ENCODE measurements at regions not wholly inside any gene's neighbourhood (a gene's known extent, or its start where the extent isn't known, plus 50 kb on each side); places are given as distances from the start of the nearest gene placed in this dataset.
A peak's percentile ranks its signal among the peaks of the same experiment; 100 is the strongest.

DNA sequence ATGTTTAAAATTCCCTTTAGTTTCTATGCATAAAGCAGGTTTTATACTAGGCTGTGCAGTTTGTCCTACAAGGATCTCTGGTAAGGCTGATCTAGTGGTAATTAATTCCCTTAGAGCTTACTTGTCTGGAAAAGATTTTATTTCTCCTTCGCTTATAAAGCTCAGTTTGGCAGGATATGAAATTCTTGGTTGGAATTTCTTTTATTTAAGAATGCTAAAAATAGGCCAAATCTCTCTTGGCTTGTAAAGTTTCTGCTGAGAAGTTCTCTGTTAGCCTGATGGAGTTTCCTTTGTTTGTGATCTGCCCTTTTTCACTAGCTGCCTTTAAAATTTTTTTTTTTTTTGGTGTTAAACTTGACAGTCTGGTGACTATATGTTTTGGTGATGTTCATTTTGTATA lies 237.1 kb upstream of the TLE4 start:
- Histone ChIP-seq H3K4me1 (peaks cover 11% of the 10 kb centered on the region), H3K27me3 (no peaks in the 10 kb centered on the region), H3K4me3 (no peak overlapping the region), H3F3A (ENCODE audit: low read depth) (no peaks in the 10 kb centered on the region), H3K9me3 (ENCODE audit: low read depth) (no peaks in the 10 kb centered on the region), H2AFZ (replicated peaks) (peak overlapping the region; percentile 70), H4K20me1 (ENCODE audit: low read depth) (no peaks in the 10 kb centered on the region), H3K4me2 (no peak overlapping the region), H3K79me2 (ENCODE audit: low read depth) (no peaks in the 10 kb centered on the region), H3K9ac (no peak overlapping the region), H3K27ac (no peak overlapping the region), H3K36me3 (no peaks in the 10 kb centered on the region)
- Mint-ChIP-seq H3K27me3 (ENCODE audit: insufficient read depth, low read depth) (no peaks in the 10 kb centered on the region), H3K4me1 (peaks cover 4% of the 10 kb centered on the region), H3K27ac (no peak overlapping the region), H3K9me3 (peaks cover 10% of the 10 kb centered on the region), H3K36me3 (peaks cover 2% of the 10 kb centered on the region), H3K4me3 (no peak overlapping the region)
- TF ChIP-seq, protein P1, sequence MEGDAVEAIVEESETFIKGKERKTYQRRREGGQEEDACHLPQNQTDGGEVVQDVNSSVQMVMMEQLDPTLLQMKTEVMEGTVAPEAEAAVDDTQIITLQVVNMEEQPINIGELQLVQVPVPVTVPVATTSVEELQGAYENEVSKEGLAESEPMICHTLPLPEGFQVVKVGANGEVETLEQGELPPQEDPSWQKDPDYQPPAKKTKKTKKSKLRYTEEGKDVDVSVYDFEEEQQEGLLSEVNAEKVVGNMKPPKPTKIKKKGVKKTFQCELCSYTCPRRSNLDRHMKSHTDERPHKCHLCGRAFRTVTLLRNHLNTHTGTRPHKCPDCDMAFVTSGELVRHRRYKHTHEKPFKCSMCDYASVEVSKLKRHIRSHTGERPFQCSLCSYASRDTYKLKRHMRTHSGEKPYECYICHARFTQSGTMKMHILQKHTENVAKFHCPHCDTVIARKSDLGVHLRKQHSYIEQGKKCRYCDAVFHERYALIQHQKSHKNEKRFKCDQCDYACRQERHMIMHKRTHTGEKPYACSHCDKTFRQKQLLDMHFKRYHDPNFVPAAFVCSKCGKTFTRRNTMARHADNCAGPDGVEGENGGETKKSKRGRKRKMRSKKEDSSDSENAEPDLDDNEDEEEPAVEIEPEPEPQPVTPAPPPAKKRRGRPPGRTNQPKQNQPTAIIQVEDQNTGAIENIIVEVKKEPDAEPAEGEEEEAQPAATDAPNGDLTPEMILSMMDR (IDR thresholded peaks at IDR 0.05): no peak
- TF ChIP-seq EZH2 (IDR thresholded peaks at IDR 0.05): no peak
- no peak for TF ChIP-seq EZH2phosphoT487 (IDR thresholded peaks at IDR 0.05)
- no peak for DNase-seq (ENCODE audit: low spot score)

DNA sequence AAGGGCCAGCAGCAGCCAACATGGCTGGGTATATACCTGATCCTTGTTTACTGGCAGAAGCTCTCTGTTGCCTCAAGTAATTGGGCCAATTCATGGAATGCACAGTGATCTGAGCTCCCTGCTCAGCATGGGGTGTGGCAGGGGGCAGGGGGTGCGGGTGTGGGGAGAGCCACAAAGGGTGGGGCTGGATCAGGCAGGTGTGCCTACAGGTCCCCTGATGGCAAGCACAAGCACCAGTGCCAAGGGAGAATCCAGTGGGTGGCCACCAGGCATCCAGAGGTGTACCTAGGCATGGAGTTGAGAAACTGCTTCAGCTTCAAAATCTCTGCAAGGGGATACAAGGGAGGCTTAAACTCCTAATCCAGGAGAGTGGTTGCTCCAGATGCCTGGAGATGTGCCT lies 235.8 kb upstream of the TLE4 start:
- Mint-ChIP-seq H3K27me3 (ENCODE audit: insufficient read depth, low read depth) (no peaks in the 10 kb centered on the region), H3K36me3 (peaks cover 2% of the 10 kb centered on the region), H3K27ac (no peak overlapping the region), H3K9me3 (peaks cover 10% of the 10 kb centered on the region), H3K4me3 (no peak overlapping the region), H3K4me1 (peaks cover 4% of the 10 kb centered on the region)
- Histone ChIP-seq H3K27ac (no peak overlapping the region), H4K20me1 (ENCODE audit: low read depth) (no peaks in the 10 kb centered on the region), H3K27me3 (no peaks in the 10 kb centered on the region), H3K4me3 (no peak overlapping the region), H3F3A (ENCODE audit: low read depth) (no peaks in the 10 kb centered on the region), H3K9ac (no peak overlapping the region), H3K79me2 (ENCODE audit: low read depth) (no peaks in the 10 kb centered on the region), H3K9me3 (ENCODE audit: low read depth) (no peaks in the 10 kb centered on the region), H3K36me3 (no peaks in the 10 kb centered on the region), H2AFZ (replicated peaks) (no peak overlapping the region), H3K4me2 (no peak overlapping the region), H3K4me1 (peaks cover 11% of the 10 kb centered on the region)
- TF ChIP-seq EZH2phosphoT487 (IDR thresholded peaks at IDR 0.05): no peak
- no peak for TF ChIP-seq EZH2 (IDR thresholded peaks at IDR 0.05)
- TF ChIP-seq, protein P1 (IDR thresholded peaks at IDR 0.05): no peak
- no peak for DNase-seq (ENCODE audit: low spot score)

DNA sequence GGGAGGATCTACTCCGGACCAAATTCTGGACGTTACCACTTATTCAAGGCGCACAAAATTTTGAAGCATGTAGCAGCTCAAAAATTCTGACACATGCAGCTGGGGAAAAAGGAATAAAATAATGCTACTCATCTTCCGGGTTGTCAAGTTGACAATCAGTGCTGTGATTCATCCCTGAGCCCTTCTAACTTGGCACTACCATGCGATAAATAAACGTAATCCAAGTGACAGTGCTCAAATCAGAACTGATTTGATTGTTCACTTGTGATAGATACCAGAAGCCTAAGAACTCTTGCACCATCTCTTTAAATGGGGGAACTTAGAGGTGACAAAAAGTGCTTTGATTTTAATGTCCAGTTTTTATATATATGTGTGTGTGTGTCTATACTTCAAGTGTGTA lies 230.2 kb upstream of the TLE4 start:
- Histone ChIP-seq H3F3A (ENCODE audit: low read depth) (no peaks in the 10 kb centered on the region), H3K9ac (no peak overlapping the region), H3K4me3 (no peak overlapping the region), H3K9me3 (ENCODE audit: low read depth) (no peaks in the 10 kb centered on the region), H3K36me3 (no peaks in the 10 kb centered on the region), H3K27me3 (no peaks in the 10 kb centered on the region), H4K20me1 (ENCODE audit: low read depth) (no peaks in the 10 kb centered on the region), H3K4me2 (no peak overlapping the region), H3K79me2 (ENCODE audit: low read depth) (no peaks in the 10 kb centered on the region), H3K4me1 (no peaks in the 10 kb centered on the region), H3K27ac (no peak overlapping the region), H2AFZ (replicated peaks) (no peak overlapping the region)
- H3K27me3 Mint-ChIP-seq (ENCODE audit: insufficient read depth, low read depth): no peaks in the 10 kb centered on the region
- peaks cover 7% of the 10 kb centered on the region for H3K9me3 Mint-ChIP-seq
- no peaks in the 10 kb centered on the region for H3K4me1 Mint-ChIP-seq
- DNase-seq (ENCODE audit: low spot score): no peak
- TF ChIP-seq EZH2phosphoT487 (IDR thresholded peaks at IDR 0.05): no peak
- TF ChIP-seq, protein P1 (IDR thresholded peaks at IDR 0.05): no peak
- no peak for TF ChIP-seq EZH2 (IDR thresholded peaks at IDR 0.05)
- no peak overlapping the region for H3K4me3 Mint-ChIP-seq
- no peaks in the 10 kb centered on the region for H3K36me3 Mint-ChIP-seq
- H3K27ac Mint-ChIP-seq: no peak overlapping the region
